ENCODE measurements at regions not wholly inside any gene's neighbourhood (a gene's known extent, or its start where the extent isn't known, plus 50 kb on each side); places are given as distances from the start of the nearest gene placed in this dataset.

GRCh38 chr2:129361688-129362087 lies 617.8 kb upstream of the RAB6C start:
- intact Hi-C loops (cut with DNase I), result no loop called here
- no peak for TF ChIP-seq POLR2A (IDR thresholded peaks at IDR 0.05)
- TF ChIP-seq, protein P1, sequence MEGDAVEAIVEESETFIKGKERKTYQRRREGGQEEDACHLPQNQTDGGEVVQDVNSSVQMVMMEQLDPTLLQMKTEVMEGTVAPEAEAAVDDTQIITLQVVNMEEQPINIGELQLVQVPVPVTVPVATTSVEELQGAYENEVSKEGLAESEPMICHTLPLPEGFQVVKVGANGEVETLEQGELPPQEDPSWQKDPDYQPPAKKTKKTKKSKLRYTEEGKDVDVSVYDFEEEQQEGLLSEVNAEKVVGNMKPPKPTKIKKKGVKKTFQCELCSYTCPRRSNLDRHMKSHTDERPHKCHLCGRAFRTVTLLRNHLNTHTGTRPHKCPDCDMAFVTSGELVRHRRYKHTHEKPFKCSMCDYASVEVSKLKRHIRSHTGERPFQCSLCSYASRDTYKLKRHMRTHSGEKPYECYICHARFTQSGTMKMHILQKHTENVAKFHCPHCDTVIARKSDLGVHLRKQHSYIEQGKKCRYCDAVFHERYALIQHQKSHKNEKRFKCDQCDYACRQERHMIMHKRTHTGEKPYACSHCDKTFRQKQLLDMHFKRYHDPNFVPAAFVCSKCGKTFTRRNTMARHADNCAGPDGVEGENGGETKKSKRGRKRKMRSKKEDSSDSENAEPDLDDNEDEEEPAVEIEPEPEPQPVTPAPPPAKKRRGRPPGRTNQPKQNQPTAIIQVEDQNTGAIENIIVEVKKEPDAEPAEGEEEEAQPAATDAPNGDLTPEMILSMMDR (IDR thresholded peaks at IDR 0.05), result no peak
- no peaks in the 10 kb centered on the region for H3K9me3 ChIP-seq
- no peaks in the 10 kb centered on the region for H3K27me3 ChIP-seq
- DNase-seq, result no peak
- H3K27ac ChIP-seq, result no peak overlapping the region
- no peaks in the 10 kb centered on the region for H3K36me3 ChIP-seq
- no peak overlapping the region for H3K4me3 ChIP-seq (replicated peaks in 1 of 3)
- H3K4me1 ChIP-seq, result no peaks in the 10 kb centered on the region
- WGBS, 2 donors, result 91 to 100% methylated on average over 1 to 3 of the region's 3 CpGs

- intact Hi-C loops (cut with DNase I), result no loop called here
- TF ChIP-seq, protein P1 (IDR thresholded peaks at IDR 0.05), result no peak
- TF ChIP-seq POLR2A (IDR thresholded peaks at IDR 0.05), result no peak
- WGBS, 2 donors, result 83 to 85% methylated on average over 7 of the region's 7 CpGs
- Histone ChIP-seq H3K36me3 (no peaks in the 10 kb centered on the region), H3K4me1 (no peaks in the 10 kb centered on the region), H3K27ac (no peak overlapping the region), H3K27me3 (no peaks in the 10 kb centered on the region), H3K4me3 (replicated peaks in 1 of 3) (no peak overlapping the region), H3K9me3 (no peaks in the 10 kb centered on the region)
- no peak for DNase-seq
Observed at GRCh38 chr2:129366263-129366662, 613.2 kb upstream of the RAB6C start.

- no peak for TF ChIP-seq POLR2A (IDR thresholded peaks at IDR 0.05)
- TF ChIP-seq, protein P1 (IDR thresholded peaks at IDR 0.05), result no peak
- DNase-seq, result no peak
- intact Hi-C loops (cut with DNase I), result no loop called here
Observed at GRCh38 chr2:129367107-129367506, 612.4 kb upstream of the RAB6C start.

DNA sequence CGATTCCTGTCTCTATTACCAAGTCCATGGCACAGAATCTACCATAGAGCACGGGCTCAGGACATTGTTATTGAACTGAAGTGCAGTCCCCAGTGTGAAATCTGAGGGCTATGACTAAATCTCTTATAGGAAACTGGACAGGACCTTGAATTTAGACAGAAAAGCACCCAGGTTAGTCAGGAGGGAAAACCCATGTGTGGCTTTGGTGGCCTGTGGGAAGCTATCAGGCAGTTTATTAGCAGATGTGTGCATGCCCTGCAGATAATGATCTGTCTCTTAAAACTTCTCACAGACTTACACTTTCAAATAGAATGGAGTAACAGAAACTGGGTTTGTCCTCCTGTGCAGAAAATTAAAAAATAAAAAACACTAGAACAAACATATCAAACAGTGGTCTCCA lies 610.0 kb upstream of the RAB6C start:
- intact Hi-C loops (cut with DNase I), result no loop called here
- no peaks in the 10 kb centered on the region for H3K36me3 ChIP-seq
- no peaks in the 10 kb centered on the region for H3K4me1 ChIP-seq
- H3K27me3 ChIP-seq, result no peaks in the 10 kb centered on the region
- DNase-seq, result no peak
- no peak for TF ChIP-seq POLR2A (IDR thresholded peaks at IDR 0.05)
- TF ChIP-seq, protein P1 (IDR thresholded peaks at IDR 0.05), result no peak
- WGBS, 2 donors, result 95 to 100% methylated on average over 2 of the region's 2 CpGs
- H3K9me3 ChIP-seq, result no peaks in the 10 kb centered on the region
- no peak overlapping the region for H3K27ac ChIP-seq
- no peak overlapping the region for H3K4me3 ChIP-seq (replicated peaks in 1 of 3)

More at GRCh38 chr2:129367107-129367506, 612.4 kb upstream of the RAB6C start:
- no peaks in the 10 kb centered on the region for H3K27me3 ChIP-seq
- no peaks in the 10 kb centered on the region for H3K9me3 ChIP-seq
- no peaks in the 10 kb centered on the region for H3K4me1 ChIP-seq
- 76 to 86% methylated on average over 4 of the region's 4 CpGs for WGBS, 2 donors
- no peak overlapping the region for H3K27ac ChIP-seq
- no peak overlapping the region for H3K4me3 ChIP-seq (replicated peaks in 1 of 3)
- H3K36me3 ChIP-seq, result no peaks in the 10 kb centered on the region

GRCh38 chr2:129374452-129374851 lies 605.0 kb upstream of the RAB6C start:
- H3K36me3 ChIP-seq, result no peaks in the 10 kb centered on the region
- H3K27me3 ChIP-seq, result no peaks in the 10 kb centered on the region
- 64 to 81% methylated on average over 7 of the region's 7 CpGs for WGBS, 2 donors
- no peaks in the 10 kb centered on the region for H3K9me3 ChIP-seq
- no peaks in the 10 kb centered on the region for H3K4me1 ChIP-seq
- H3K4me3 ChIP-seq (replicated peaks in 1 of 3), result no peak overlapping the region
- no peak for DNase-seq
- no peak overlapping the region for H3K27ac ChIP-seq
- no peak for TF ChIP-seq POLR2A (IDR thresholded peaks at IDR 0.05)
- TF ChIP-seq, protein P1 (IDR thresholded peaks at IDR 0.05), result no peak
- intact Hi-C loops (cut with DNase I), result no loop called here

Data from thyroid gland (tissue), 4 donors.